IPS-18c (cell line): ENCODE measurements at regions not wholly inside any gene's neighbourhood (a gene's known extent, or its start where the extent isn't known, plus 50 kb on each side); places are given as distances from the start of the nearest gene placed in this dataset.

ENCODE experiments used
- H3K4me3 ChIP-seq: 2 replicates; pipeline ENCODE4 v1.7.0; 2013; ENCODE audit warnings: low read depth, mild to moderate bottlenecking, low read length, moderate library complexity; ENCODE audit not compliant: insufficient read depth
- H3K9me3 ChIP-seq: one replicate; pipeline ENCODE4 v1.6.1; 2013; ENCODE audit warnings: mild to moderate bottlenecking, low read length, moderate library complexity; ENCODE audit not compliant: control insufficient read depth, insufficient read depth

GRCh38 chr5:2224689-2225088 lies 342.0 kb upstream of the IRX4 start:
- no peak overlapping the region for H3K4me3 ChIP-seq

GRCh38 chr5:2223303-2223702 lies 340.6 kb upstream of the IRX4 start:
- H3K9me3 ChIP-seq = no peaks in the 10 kb centered on the region

More at GRCh38 chr5:2224689-2225088, 342.0 kb upstream of the IRX4 start:
- no peaks in the 10 kb centered on the region for H3K9me3 ChIP-seq

DNA sequence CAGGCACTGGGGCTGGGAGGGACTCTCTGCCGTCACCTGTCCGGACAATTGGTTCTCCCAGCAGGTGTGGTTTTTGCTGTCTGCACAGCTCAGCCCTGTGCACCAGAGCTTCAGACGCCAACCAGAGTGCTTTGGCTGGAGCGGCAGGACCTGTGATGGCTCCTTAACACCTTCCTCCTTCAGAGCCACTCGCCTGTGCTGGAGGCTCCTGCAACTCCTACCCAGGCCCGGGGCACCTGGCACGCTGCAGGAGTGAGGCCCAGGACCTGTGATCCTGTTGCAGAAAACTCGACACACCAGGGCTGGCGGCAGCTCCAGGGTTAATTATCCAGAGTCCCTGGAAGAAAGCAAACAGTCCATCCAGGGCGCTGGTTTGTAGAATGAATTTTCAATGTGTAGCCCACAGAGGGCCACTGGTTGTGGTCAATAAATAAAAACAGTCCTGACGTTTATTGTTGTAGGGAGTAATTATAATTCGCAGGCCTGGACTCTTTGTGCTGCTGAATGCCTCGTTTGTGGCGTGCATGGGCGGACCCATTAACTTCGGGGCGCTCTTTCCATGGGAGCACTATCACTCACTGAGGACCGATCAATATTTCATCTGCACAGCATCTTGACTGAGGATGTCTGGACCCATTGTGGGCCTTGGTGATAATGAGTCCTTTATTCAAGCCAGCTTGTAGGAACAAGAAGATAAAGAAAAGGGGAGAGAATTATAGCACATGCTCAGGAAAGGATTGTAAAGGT lies 339.7 kb upstream of the IRX4 start:
- Histone ChIP-seq H3K9me3 (no peaks in the 10 kb centered on the region), H3K4me3 (no peak overlapping the region)

More at GRCh38 chr5:2223303-2223702, 340.6 kb upstream of the IRX4 start:
- H3K4me3 ChIP-seq = no peak overlapping the region

GRCh38 chr5:2221450-2221849 lies 338.7 kb upstream of the IRX4 start:
- Histone ChIP-seq H3K9me3 (peaks cover 2% of the 10 kb centered on the region), H3K4me3 (no peak overlapping the region)

- H3K4me3 ChIP-seq = no peak overlapping the region
Measured at GRCh38 chr5:2220741-2221140, 338.0 kb upstream of the IRX4 start.

DNA sequence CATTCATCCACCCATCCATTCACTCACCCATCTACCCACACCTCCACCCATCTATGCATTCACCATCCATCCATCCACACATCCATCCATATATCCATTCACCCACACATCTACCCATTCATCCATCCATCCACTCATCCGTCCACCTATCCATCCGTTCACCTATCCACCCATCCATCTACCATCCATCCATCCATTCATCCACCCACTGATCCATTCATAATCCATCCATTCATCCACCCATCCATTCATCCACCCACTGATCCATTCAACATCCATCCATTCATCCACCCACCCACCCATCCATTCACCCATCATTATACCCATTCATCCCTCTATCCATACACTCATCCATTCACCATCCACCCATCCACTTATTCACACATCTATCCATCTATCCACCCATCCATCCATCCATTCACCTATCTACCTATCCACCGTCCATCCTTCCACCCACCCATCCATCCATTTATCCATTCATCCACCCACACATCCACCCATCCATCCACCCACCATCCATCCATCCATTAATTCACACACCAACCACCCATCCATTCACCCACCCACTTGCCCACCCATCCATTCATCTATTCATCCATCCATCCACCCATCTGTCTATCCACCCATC lies 336.5 kb upstream of the IRX4 start:
- no peak overlapping the region for H3K4me3 ChIP-seq
- H3K9me3 ChIP-seq = peaks cover 2% of the 10 kb centered on the region

More at GRCh38 chr5:2220741-2221140, 338.0 kb upstream of the IRX4 start:
- peaks cover 2% of the 10 kb centered on the region for H3K9me3 ChIP-seq

GRCh38 chr5:2217219-2217618 lies 334.5 kb upstream of the IRX4 start:
- H3K4me3 ChIP-seq = no peak overlapping the region
- H3K9me3 ChIP-seq = peaks cover 2% of the 10 kb centered on the region

- peaks cover 2% of the 10 kb centered on the region for H3K9me3 ChIP-seq
- H3K4me3 ChIP-seq = no peak overlapping the region
Measured at GRCh38 chr5:2214910-2215590, 332.3 kb upstream of the IRX4 start.

- Histone ChIP-seq H3K9me3 (peaks cover 2% of the 10 kb centered on the region), H3K4me3 (no peak overlapping the region)
Measured at GRCh38 chr5:2213121-2213730, 330.5 kb upstream of the IRX4 start.

GRCh38 chr5:2212481-2212880 lies 329.8 kb upstream of the IRX4 start:
- H3K4me3 ChIP-seq = no peak overlapping the region
- H3K9me3 ChIP-seq = peaks cover 2% of the 10 kb centered on the region

DNA sequence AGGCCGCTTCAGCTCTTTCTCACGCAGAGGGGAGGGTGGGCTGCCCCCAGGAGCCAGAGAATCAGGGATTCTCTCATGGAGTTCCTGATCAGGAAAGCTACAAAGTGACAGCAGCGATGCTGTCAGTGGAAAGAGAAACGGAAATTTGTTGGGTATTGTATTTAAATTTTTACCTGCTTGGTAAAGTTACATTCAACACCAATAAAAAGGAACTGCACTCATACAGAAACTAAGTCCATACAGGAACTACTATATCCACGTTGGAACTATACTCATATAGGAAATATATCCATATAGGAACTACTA lies 325.5 kb upstream of the IRX4 start:
- Histone ChIP-seq H3K9me3 (no peaks in the 10 kb centered on the region), H3K4me3 (no peak overlapping the region)

GRCh38 chr5:2207416-2208238 lies 324.9 kb upstream of the IRX4 start:
- H3K4me3 ChIP-seq = no peak overlapping the region
- no peaks in the 10 kb centered on the region for H3K9me3 ChIP-seq

DNA sequence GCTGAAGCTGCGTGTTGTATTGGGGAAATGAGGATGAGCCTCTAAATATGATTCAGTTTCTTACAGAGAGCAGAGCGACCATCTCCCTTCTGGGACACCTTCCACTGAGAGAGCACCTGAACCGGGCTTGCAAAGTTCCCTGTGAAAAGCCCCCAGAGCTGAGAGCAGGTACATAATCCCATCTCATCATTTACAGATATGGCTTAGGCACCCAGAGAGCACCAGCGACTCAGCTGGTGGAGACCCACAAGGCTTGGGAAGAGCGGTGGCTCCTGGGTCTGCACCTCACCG lies 324.3 kb upstream of the IRX4 start:
- Histone ChIP-seq H3K4me3 (no peak overlapping the region), H3K9me3 (no peaks in the 10 kb centered on the region)

DNA sequence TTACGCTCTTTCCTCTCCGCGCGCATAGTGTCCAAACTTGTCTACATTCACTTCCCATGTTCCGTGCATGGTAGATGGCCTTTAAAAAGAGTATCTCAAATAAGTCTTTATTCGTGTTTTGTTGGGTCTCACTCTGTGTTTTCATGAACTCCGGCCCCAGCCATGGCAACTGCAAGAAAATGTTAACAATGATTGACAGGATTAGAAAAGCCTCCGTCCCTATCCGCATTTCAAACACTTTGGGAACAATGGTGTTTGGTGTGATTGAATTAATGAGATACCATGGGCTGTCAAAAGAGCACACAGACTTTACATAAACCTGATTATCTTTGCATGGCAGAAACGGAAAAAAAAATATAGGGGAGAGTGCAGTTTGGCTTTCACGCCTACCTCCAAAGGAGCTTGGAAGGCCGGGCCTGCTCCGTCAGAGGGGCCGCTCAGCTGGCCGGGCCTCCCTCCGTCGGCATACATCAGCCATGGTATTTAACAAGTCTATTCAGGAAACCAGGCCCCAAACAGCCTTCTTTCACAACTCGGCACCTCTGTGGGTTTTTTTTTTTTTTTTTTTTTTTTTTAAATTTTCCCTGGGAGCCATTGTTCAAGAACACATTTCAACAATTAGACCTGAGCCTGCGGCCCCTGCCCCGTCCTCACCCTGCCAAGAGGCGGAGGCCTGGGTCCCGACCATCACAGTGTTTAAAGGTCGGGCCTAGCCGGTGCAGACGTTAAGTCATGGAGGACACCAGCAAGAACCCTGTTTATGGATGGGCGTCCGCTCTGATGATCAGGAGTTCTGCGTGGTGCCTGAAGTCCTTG lies 323.8 kb upstream of the IRX4 start:
- no peak overlapping the region for H3K4me3 ChIP-seq

GRCh38 chr5:2205596-2206226 lies 323.0 kb upstream of the IRX4 start:
- Histone ChIP-seq H3K9me3 (no peaks in the 10 kb centered on the region), H3K4me3 (no peak overlapping the region)

More for the DNA sequence above, 323.8 kb upstream of the IRX4 start:
- H3K9me3 ChIP-seq = no peaks in the 10 kb centered on the region

DNA sequence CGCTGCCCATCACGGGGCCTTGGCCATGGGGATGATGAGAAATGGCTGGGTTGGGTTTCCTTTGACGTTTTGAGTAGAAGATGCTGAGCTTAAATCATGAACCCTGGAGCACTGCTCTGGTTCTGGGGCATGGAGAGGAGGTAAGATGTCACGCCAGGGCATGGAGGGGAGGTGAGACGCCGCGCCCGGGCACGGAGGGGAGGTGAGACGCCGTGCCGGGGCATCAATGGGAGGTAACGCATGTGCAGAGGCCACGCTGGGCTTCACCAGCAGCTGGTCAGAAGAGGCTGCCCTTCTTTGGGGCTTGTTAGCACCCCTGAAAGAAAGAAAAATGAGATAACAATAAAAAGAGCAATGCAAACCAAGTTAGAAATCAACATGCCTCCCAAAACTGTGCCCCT lies 322.5 kb upstream of the IRX4 start:
- Histone ChIP-seq H3K9me3 (no peaks in the 10 kb centered on the region), H3K4me3 (no peak overlapping the region)
